RWPE1 (cell line): ENCODE measurements at regions not wholly inside any gene's neighbourhood (a gene's known extent, or its start where the extent isn't known, plus 50 kb on each side); places are given as distances from the start of the nearest gene placed in this dataset.
A peak's percentile ranks its signal among the peaks of the same experiment; 100 is the strongest.

Experiments used
- CTCF ChIA-PET: fragments of 350-600 bp; sonication (Branson Sonifier 250); formaldehyde crosslinking; extraction: SDS; loops from one replicate; lab custom pipeline; 2021; lab: Yijun Ruan, JAX
- POLR2A ChIA-PET: fragments of 400-600 bp; formaldehyde crosslinking; extraction: SDS; loops from one replicate; lab custom pipeline; 2020; ENCODE audit warnings: antibody characterized with exemption; ENCODE audit not compliant: low non-redundant PET; lab: Yijun Ruan, JAX
- DNase-seq: peaks from one replicate; pipeline ENCODE4 v3.0.0; 2012; ENCODE audit warnings: low spot score
- H3K27ac ChIP-seq: fragments of 450-650 bp; 2 replicates; pipeline ENCODE4 v1.5.1; 2017
- TF ChIP-seq, protein P1 (sequence below): fragments of 450-650 bp; conservative IDR thresholded peaks from 2 replicates; pipeline ENCODE4 v1.5.1; 2017; ENCODE audit warnings: low read depth, mild to moderate bottlenecking

DNA sequence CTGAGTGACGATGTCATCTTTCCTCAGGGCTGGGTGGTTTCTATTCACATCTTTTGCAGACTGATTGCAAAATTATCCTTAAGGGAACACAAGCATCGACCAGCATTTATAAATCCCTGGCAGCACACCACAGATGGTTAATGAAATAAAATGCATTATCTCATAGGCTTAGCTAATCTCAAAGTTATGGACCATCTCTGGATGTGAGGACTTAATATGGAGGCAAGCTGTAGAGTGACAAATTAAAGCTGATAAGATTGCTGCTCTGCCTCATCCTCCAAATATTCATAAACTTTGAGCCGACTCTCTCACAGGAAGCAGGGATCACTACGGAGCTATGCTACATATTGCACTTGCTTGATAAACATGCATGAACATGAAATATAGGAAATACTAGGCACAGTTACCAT is 663.2 kb upstream of the RGMB start:
- CTCF ChIA-PET, result no interaction called here
- TF ChIP-seq, protein P1, sequence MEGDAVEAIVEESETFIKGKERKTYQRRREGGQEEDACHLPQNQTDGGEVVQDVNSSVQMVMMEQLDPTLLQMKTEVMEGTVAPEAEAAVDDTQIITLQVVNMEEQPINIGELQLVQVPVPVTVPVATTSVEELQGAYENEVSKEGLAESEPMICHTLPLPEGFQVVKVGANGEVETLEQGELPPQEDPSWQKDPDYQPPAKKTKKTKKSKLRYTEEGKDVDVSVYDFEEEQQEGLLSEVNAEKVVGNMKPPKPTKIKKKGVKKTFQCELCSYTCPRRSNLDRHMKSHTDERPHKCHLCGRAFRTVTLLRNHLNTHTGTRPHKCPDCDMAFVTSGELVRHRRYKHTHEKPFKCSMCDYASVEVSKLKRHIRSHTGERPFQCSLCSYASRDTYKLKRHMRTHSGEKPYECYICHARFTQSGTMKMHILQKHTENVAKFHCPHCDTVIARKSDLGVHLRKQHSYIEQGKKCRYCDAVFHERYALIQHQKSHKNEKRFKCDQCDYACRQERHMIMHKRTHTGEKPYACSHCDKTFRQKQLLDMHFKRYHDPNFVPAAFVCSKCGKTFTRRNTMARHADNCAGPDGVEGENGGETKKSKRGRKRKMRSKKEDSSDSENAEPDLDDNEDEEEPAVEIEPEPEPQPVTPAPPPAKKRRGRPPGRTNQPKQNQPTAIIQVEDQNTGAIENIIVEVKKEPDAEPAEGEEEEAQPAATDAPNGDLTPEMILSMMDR, result no peak
- POLR2A ChIA-PET, result no interaction called here
- DNase-seq, result peak; percentile 83
- no peak overlapping the region for H3K27ac ChIP-seq

DNA sequence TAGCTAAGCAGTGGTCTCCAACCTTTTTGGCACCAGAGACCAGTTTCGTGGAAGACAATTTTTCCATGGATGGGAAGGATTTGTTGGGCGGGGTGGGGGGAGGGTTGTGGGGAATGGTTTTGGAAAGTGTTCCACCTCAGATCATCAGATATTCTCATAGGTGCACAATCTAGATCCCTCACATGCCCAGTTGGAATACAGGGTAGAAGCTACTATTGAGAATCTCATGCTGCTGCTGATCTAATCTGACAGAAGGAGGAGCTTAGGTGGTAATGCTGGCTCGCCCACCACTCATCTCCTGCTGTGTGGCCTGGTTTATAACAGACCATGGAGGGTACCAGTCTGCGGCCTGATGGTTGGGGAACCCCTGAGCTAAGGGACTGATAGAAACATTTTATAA is 662.7 kb upstream of the RGMB start:
- ChIA-PET CTCF (no interaction called here), POLR2A (interaction anchor here (0.6 kb wide), 1 partner anchor 162 kb away, joined by 3 read pairs; no protein-coding TSS in a partner anchor)
- H3K27ac ChIP-seq, result peak overlapping the region; percentile 74
- peak; percentile 36 for DNase-seq
- TF ChIP-seq, protein P1, result no peak

DNA sequence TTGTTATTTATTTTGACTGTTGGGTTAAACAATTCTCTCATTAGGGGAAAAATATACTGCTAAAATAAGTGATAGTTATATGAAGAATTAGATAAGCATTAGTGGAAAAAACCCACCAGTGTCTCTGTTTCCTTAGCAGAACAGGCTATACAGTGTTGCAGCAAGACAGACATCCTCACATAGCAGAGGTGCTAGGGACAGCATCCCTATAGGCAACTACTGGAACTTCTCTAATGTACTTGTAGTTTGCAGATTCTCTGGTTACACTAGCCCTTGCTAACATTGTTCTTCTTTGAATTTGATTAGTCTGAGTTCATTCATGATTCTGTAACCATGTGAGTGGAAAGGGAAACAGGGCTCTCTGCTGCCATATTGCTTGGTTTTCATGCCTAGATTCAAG is 661.8 kb upstream of the RGMB start:
- ChIA-PET POLR2A (no interaction called here), CTCF (no interaction called here)
- H3K27ac ChIP-seq, result no peak overlapping the region
- no peak for DNase-seq
- TF ChIP-seq, protein P1, result no peak

DNA sequence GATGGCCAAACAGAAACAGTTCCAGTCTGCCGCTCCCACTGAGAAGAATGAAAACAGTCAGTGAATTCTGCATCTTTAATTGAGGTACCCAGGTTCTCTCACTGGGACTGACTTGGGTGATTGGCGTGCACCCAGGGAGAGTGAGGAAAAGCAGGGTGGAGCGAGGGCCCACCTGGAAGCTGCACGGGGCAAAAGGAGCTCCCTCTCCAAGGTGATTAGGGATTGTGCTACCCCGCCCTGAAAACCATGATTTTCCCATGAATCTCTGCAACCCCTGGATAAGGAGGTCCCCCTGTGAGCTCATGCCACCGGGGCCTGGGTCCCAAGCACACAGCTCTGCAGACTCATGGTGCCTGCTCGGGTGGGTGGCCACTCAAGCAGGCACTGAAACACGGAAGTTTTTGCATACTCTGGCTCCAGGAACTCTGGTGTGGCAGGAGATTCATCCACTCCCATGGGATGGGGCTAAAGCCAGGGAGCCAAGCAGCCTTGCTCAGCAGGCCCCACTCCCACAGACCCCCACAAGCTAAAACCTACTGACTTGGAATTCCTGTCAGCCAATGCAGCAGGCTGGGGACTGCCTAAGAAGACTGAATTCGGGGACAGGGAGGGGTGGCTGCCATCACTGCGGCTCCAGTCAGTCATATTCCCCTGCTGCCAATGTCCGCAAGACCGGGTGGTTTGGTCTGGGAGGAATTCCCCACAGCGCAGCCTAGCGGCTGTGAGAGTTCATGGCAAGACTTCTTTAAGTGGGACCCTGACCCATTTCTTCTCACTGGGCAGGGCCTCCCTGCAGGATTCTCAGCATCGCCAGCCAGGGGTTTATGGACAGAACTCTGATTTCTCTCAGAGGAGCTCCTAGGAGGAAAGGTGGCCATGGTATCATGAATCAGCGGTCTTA is 652.2 kb upstream of the RGMB start:
- CTCF ChIA-PET, result interaction anchor here (1.0 kb wide), 1 partner anchor 110 kb away, joined by 3 read pairs; no protein-coding TSS in a partner anchor
- POLR2A ChIA-PET, result no interaction called here
- H3K27ac ChIP-seq, result no peak overlapping the region
- DNase-seq, result no peak
- TF ChIP-seq, protein P1, result no peak

DNA sequence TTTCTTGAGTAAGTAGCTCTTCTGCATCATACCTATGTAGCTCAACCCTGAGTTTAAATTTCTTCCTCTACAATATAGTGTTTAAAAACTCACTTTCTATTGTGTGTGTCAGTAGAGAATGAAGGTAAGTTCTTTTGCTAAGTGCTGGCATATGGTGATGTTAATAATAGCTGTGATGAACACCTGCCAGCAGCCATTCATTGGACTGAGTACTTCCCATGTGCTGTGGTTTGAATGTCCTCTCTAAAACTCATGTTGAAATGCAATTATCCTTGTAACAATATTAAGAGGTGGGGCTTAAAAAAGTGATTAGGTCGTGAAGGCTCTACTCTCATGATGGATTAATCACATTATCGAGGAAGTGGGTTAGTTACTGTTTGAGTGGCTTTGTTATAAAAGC is 645.2 kb upstream of the RGMB start:
- no peak overlapping the region for H3K27ac ChIP-seq
- CTCF ChIA-PET, result interaction anchor here (0.6 kb wide), 1 partner anchor 136 kb away, joined by 4 read pairs; no protein-coding TSS in a partner anchor
- TF ChIP-seq, protein P1, result no peak
- POLR2A ChIA-PET, result interaction anchor here (0.7 kb wide), 1 partner anchor 263 kb away, joined by 3 read pairs; no protein-coding TSS in a partner anchor
- DNase-seq, result no peak

DNA sequence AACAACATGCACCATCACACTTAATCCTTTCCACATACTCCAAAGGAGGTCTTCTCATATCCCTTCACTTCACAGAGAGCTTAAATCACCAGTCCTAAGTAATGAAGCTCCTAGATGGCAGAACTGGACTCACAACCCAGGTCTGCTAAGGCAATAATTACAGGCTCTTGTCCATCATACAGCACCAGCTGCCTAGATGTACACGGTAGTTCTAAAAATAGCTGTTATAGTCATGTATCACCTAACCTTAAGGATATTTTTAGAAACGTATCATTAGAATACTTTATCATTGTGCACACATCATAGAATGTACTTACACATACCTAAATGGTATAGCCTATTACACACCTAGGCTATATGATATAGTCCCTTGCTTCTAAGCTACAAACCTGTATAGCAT is 644.6 kb upstream of the RGMB start:
- CTCF ChIA-PET, result interaction anchor here (0.8 kb wide), 1 partner anchor 467 kb away, joined by 4 read pairs; no protein-coding TSS in a partner anchor
- H3K27ac ChIP-seq, result no peak overlapping the region
- no peak for DNase-seq
- TF ChIP-seq, protein P1, result no peak
- POLR2A ChIA-PET, result interaction anchor here (0.7 kb wide), 1 partner anchor 263 kb away, joined by 3 read pairs; no protein-coding TSS in a partner anchor
